ENCODE measurements at regions not wholly inside any gene's neighbourhood (a gene's known extent, or its start where the extent isn't known, plus 50 kb on each side); places are given as distances from the start of the nearest gene placed in this dataset.

DNA sequence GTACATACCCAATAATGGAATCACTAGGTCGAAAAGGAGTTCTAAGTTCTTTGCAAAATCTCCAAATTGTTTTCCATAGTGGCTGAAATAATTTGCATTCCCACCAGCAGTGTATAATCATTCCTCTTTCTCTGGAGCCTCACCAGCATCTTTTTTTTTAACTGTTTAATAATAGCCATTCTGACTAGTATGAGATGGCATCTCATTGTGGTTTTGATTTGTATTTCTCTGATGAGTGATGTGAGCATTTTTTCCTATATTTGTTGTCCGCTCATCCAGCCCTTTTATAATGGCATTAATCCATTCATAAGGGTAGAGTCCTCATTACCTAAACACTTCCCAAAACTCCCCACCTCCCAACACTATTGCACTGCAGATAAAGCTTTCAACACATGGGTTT, 278.3 kb downstream of the SEC23A start:
- BruUV-seq (replicated peaks) = no TSS peak
- Histone ChIP-seq H3K9me2 (ENCODE audit: insufficient read depth, low read length) (no peaks in the 10 kb centered on the region), H3K36me3 (ENCODE audit: insufficient read depth, low read length) (no peaks in the 10 kb centered on the region), H3K27ac (ENCODE audit: low read depth, low read length, poor library complexity, severe bottlenecking) (no peak overlapping the region), H3K4me3 (ENCODE audit: low read depth, low read length, poor library complexity, severe bottlenecking) (no peak overlapping the region), H3K4me2 (ENCODE audit: low read length) (no peak overlapping the region), H3K9me3 (ENCODE audit: low read length) (no peaks in the 10 kb centered on the region), H3K4me1 (ENCODE audit: insufficient read depth, low read length, poor library complexity, severe bottlenecking) (no peaks in the 10 kb centered on the region), H4K20me1 (ENCODE audit: insufficient read depth, low read length) (no peaks in the 10 kb centered on the region), H2AFZ (ENCODE audit: low read length) (no peak overlapping the region), H3K79me2 (ENCODE audit: insufficient read depth, low read depth, low read length) (no peaks in the 10 kb centered on the region)
- no peak for TF ChIP-seq EZH2phosphoT487 (IDR thresholded peaks at IDR 0.05; ENCODE audit: borderline replicate concordance, low read depth, low read length)
- TF ChIP-seq, protein P1, sequence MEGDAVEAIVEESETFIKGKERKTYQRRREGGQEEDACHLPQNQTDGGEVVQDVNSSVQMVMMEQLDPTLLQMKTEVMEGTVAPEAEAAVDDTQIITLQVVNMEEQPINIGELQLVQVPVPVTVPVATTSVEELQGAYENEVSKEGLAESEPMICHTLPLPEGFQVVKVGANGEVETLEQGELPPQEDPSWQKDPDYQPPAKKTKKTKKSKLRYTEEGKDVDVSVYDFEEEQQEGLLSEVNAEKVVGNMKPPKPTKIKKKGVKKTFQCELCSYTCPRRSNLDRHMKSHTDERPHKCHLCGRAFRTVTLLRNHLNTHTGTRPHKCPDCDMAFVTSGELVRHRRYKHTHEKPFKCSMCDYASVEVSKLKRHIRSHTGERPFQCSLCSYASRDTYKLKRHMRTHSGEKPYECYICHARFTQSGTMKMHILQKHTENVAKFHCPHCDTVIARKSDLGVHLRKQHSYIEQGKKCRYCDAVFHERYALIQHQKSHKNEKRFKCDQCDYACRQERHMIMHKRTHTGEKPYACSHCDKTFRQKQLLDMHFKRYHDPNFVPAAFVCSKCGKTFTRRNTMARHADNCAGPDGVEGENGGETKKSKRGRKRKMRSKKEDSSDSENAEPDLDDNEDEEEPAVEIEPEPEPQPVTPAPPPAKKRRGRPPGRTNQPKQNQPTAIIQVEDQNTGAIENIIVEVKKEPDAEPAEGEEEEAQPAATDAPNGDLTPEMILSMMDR (conservative IDR thresholded peaks at IDR 0.05; ENCODE audit: low read length) = no peak
- ChIA-PET POLR2A (no interaction called here), CTCF (ENCODE audit: unreplicated experiment) (no interaction called here)
- no peak for DNase-seq (ENCODE audit: low spot score)
- intact Hi-C loops (cut with micrococcal nuclease; ENCODE audit: unreplicated experiment) = no loop called here

- no peak for DNase-seq (ENCODE audit: low spot score)
- CTCF ChIA-PET (ENCODE audit: unreplicated experiment) = no interaction called here
- no peak for TF ChIP-seq EZH2phosphoT487 (IDR thresholded peaks at IDR 0.05; ENCODE audit: borderline replicate concordance, low read depth, low read length)
- TF ChIP-seq, protein P1 (conservative IDR thresholded peaks at IDR 0.05; ENCODE audit: low read length) = no peak
- no peaks in the 10 kb centered on the region for H3K9me3 ChIP-seq (ENCODE audit: low read length)
- H2AFZ ChIP-seq (ENCODE audit: low read length) = no peak overlapping the region
- H4K20me1 ChIP-seq (ENCODE audit: insufficient read depth, low read length) = no peaks in the 10 kb centered on the region
- no peaks in the 10 kb centered on the region for H3K4me1 ChIP-seq (ENCODE audit: insufficient read depth, low read length, poor library complexity, severe bottlenecking)
- no peak overlapping the region for H3K4me3 ChIP-seq (ENCODE audit: low read depth, low read length, poor library complexity, severe bottlenecking)
- intact Hi-C loops (cut with micrococcal nuclease; ENCODE audit: unreplicated experiment) = no loop called here
- H3K79me2 ChIP-seq (ENCODE audit: insufficient read depth, low read depth, low read length) = no peaks in the 10 kb centered on the region
- no peaks in the 10 kb centered on the region for H3K9me2 ChIP-seq (ENCODE audit: insufficient read depth, low read length)
- no peak overlapping the region for H3K4me2 ChIP-seq (ENCODE audit: low read length)
- BruUV-seq (replicated peaks) = no TSS peak
- POLR2A ChIA-PET = interaction anchor here (0.6 to 1.2 kb wide), 3 partner anchors 25 to 329 kb away, joined by 3 to 4 read pairs (median 3); no protein-coding TSS in a partner anchor
- H3K36me3 ChIP-seq (ENCODE audit: insufficient read depth, low read length) = no peaks in the 10 kb centered on the region
- no peak overlapping the region for H3K27ac ChIP-seq (ENCODE audit: low read depth, low read length, poor library complexity, severe bottlenecking)
These were observed 284.5 kb downstream of the SEC23A start for GRCh38 chr14:38818555-38818954.

DNA sequence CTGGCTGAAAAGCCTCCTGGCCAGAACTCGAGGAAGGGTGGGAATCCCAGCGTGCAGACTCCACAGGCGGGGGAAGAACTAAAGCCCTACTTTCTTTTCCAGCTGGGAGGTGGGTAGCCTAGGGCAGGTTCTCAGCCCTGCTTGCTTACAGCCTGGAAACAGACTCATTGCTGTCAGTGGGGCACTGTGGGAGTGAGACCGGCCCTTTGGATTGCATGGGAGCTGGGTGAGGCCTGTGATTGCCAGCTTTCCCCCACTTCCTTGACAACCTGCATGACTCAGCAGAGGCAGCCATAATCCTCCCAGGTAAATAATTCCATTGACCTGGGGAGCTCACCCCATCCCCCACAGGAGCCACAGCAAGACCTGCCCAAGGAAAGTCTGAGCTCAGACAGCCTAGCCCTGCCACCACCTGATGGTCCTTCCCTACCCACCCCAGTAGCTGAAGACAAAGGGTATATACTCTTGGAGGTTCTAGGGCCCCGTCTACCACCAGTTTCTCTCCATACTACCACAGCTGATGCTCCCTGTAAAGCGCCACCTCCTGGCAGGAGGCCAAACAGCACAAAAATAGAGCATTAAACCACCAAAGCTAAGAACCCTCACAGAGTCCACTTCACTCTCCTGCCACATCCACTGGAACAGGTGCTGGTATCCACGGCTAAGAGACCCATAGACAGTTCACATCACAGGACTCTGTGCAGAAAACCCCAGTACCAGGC, 294.1 kb downstream of the SEC23A start:
- no peak overlapping the region for H3K4me3 ChIP-seq (ENCODE audit: low read depth, low read length, poor library complexity, severe bottlenecking)
- H3K9me3 ChIP-seq (ENCODE audit: low read length) = no peaks in the 10 kb centered on the region
- H3K4me1 ChIP-seq (ENCODE audit: insufficient read depth, low read length, poor library complexity, severe bottlenecking) = no peaks in the 10 kb centered on the region
- CTCF ChIA-PET (ENCODE audit: unreplicated experiment) = no interaction called here
- H3K36me3 ChIP-seq (ENCODE audit: insufficient read depth, low read length) = no peaks in the 10 kb centered on the region
- H2AFZ ChIP-seq (ENCODE audit: low read length) = no peak overlapping the region
- intact Hi-C loops (cut with micrococcal nuclease; ENCODE audit: unreplicated experiment) = no loop called here
- H3K9me2 ChIP-seq (ENCODE audit: insufficient read depth, low read length) = no peaks in the 10 kb centered on the region
- H4K20me1 ChIP-seq (ENCODE audit: insufficient read depth, low read length) = no peaks in the 10 kb centered on the region
- BruUV-seq (replicated peaks) = no TSS peak
- TF ChIP-seq, protein P1 (conservative IDR thresholded peaks at IDR 0.05; ENCODE audit: low read length) = peak; percentile 68
- TF ChIP-seq EZH2phosphoT487 (IDR thresholded peaks at IDR 0.05; ENCODE audit: borderline replicate concordance, low read depth, low read length) = no peak
- H3K27ac ChIP-seq (ENCODE audit: low read depth, low read length, poor library complexity, severe bottlenecking) = no peak overlapping the region
- no peaks in the 10 kb centered on the region for H3K79me2 ChIP-seq (ENCODE audit: insufficient read depth, low read depth, low read length)
- DNase-seq (ENCODE audit: low spot score) = no peak
- POLR2A ChIA-PET = no interaction called here
- H3K4me2 ChIP-seq (ENCODE audit: low read length) = no peak overlapping the region

Data from OCI-LY7 (cell line).